Lower lobe of right lung (tissue), 2 donors: ENCODE measurements at regions not wholly inside any gene's neighbourhood (a gene's known extent, or its start where the extent isn't known, plus 50 kb on each side); places are given as distances from the start of the nearest gene placed in this dataset.
A peak's percentile ranks its signal among the peaks of the same experiment; 100 is the strongest.

Source experiments
- ATAC-seq, 2 donors: fragments of 200-7000 bp; cut with Tn5 transposase; one replicate each; pipeline ENCODE4 v1.9.1; 2020 to 2022; ENCODE audit warnings: mild to moderate bottlenecking in 2 of 2, moderate library complexity in 2 of 2
- DNase-seq: peaks from one replicate; pipeline ENCODE4 v3.0.0-alpha.2; 2020
- H3K27ac ChIP-seq: fragments of 200-600 bp; one replicate; pipeline ENCODE4 v1.8.0; 2022
- H3K27me3 ChIP-seq: fragments of 200-600 bp; one replicate; pipeline ENCODE4 v1.8.0; 2022; ENCODE audit warnings: low read depth
- H3K36me3 ChIP-seq: fragments of 200-600 bp; one replicate; pipeline ENCODE4 v1.8.0; 2022; ENCODE audit warnings: mild to moderate bottlenecking
- H3K4me1 ChIP-seq: fragments of 200-600 bp; one replicate; pipeline ENCODE4 v1.8.0; 2022
- H3K4me3 ChIP-seq: fragments of 200-600 bp; one replicate; pipeline ENCODE4 v1.8.0; 2022; ENCODE audit warnings: mild to moderate bottlenecking
- H3K9me3 ChIP-seq: fragments of 200-600 bp; one replicate; pipeline ENCODE4 v1.8.0; 2022
- intact Hi-C: fragments of 100-400 bp; cut with DNase I; formaldehyde crosslinking; loops from one replicate; pipeline ENCODE4 v1.11.0; 2022
- TF ChIP-seq, protein P1 (sequence below): fragments of 200-600 bp; IDR thresholded peaks from one replicate; pipeline ENCODE4 v1.8.0; 2022; ENCODE audit warnings: antibody characterized with exemption, mild to moderate bottlenecking
- donor health status: DM: no; HTN: yes; CAD: no; lungs with severe emphysema.

DNA sequence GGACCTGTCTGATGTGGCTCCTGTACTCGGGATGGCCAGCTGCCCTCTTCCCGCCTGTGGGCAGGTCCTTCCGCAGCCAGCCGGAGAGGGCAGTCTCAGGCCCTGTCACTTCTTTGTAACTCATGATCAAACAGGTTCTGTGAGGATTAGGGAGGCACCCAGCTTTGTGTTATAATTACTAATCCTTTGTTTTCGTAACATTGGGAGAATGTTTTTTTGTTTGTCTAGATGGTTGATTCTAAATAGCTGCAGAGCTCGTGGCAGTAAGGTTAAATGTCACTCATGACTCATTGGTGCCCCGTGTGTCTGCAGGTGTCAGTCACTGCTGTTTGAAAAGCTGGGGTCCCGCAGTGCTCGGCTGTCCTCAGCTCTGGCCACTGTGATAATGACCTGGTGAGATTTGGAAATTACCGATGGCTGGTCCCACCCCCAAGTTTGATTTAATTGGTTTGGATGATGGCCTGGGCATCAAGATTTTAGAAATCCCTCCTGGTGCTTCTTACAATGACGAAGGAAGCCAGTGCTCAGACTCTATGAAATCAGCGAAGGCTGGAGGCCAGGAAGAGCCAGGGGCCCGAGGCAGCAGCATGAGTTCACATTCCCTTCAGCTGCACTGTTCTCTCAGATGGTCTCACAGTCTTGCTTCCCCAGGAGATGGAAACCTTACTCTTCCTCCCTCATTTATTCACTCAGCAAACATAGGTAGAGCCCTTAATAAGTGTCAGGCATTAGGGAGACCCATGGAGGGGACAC lies 172.8 kb downstream of the VAPA start:
- H3K4me3 ChIP-seq: no peak overlapping the region
- intact Hi-C loops: no loop called here
- H3K36me3 ChIP-seq: no peaks in the 10 kb centered on the region
- ATAC-seq (no peak), DNase-seq (no peak)
- H3K27ac ChIP-seq: no peak overlapping the region
- H3K9me3 ChIP-seq: peaks cover 18% of the 10 kb centered on the region
- TF ChIP-seq, protein P1, sequence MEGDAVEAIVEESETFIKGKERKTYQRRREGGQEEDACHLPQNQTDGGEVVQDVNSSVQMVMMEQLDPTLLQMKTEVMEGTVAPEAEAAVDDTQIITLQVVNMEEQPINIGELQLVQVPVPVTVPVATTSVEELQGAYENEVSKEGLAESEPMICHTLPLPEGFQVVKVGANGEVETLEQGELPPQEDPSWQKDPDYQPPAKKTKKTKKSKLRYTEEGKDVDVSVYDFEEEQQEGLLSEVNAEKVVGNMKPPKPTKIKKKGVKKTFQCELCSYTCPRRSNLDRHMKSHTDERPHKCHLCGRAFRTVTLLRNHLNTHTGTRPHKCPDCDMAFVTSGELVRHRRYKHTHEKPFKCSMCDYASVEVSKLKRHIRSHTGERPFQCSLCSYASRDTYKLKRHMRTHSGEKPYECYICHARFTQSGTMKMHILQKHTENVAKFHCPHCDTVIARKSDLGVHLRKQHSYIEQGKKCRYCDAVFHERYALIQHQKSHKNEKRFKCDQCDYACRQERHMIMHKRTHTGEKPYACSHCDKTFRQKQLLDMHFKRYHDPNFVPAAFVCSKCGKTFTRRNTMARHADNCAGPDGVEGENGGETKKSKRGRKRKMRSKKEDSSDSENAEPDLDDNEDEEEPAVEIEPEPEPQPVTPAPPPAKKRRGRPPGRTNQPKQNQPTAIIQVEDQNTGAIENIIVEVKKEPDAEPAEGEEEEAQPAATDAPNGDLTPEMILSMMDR: no peak
- no peaks in the 10 kb centered on the region for H3K27me3 ChIP-seq
- no peaks in the 10 kb centered on the region for H3K4me1 ChIP-seq

DNA sequence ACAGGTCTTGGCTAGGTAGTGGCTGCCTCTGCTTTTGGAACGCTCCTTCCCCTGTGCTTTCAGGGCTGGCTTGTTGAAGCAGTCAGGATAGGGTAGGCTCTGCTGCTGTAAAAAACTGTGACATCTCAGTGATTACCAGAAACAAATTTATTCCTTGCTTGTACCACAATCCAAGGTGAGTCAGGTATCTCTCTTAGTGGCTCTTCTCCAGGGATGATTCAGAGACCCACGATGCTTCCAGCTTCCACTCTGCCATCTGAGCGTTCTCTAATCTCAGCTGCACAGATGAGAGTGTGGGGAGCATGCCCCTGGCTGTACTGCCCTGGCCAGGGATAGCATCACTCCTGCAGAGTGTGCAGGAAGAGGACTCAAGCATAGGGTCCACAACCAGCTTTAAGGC lies 174.9 kb downstream of the VAPA start:
- H3K4me1 ChIP-seq: no peaks in the 10 kb centered on the region
- intact Hi-C loops: no loop called here
- no peak overlapping the region for H3K27ac ChIP-seq
- H3K9me3 ChIP-seq: peaks cover 4% of the 10 kb centered on the region
- H3K36me3 ChIP-seq: no peaks in the 10 kb centered on the region
- no peak overlapping the region for H3K4me3 ChIP-seq
- no peaks in the 10 kb centered on the region for H3K27me3 ChIP-seq
- TF ChIP-seq, protein P1: no peak
- DNase-seq (no peak), ATAC-seq (no peak)

DNA sequence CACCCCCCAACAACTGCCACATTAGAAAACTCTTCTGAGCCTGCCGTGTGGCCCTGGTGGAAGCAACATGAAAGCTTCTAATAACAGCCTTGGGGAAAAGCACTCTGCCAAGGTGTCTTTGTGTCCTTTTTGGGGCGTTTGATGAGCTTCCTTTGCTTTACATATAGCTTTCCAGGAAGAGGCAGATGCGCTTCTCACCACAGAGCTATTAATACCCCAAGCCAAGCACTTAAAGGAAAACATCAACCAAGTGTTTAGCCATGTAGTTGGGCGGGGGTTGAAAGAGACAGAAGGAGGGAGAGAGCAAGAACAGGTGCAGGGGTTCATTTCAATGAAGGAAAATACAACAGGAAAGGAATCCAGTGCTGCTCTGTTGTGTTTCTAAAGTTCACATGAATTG lies 176.1 kb downstream of the VAPA start:
- TF ChIP-seq, protein P1: no peak
- no peaks in the 10 kb centered on the region for H3K36me3 ChIP-seq
- H3K27me3 ChIP-seq: no peaks in the 10 kb centered on the region
- no peak overlapping the region for H3K27ac ChIP-seq
- H3K4me1 ChIP-seq: no peaks in the 10 kb centered on the region
- no peak for DNase-seq
- no peak overlapping the region for H3K4me3 ChIP-seq
- intact Hi-C loops: no loop called here
- no peak for ATAC-seq
- H3K9me3 ChIP-seq: no peaks in the 10 kb centered on the region

- Histone ChIP-seq H3K9me3 (no peaks in the 10 kb centered on the region), H3K27ac (no peak overlapping the region), H3K4me3 (no peak overlapping the region), H3K4me1 (no peaks in the 10 kb centered on the region), H3K27me3 (no peaks in the 10 kb centered on the region), H3K36me3 (no peaks in the 10 kb centered on the region)
- intact Hi-C loops: no loop called here
- DNase-seq (no peak), ATAC-seq (no peak)
- TF ChIP-seq, protein P1: no peak
Observed at GRCh38 chr18:10090668-10091067, 176.9 kb downstream of the VAPA start.

DNA sequence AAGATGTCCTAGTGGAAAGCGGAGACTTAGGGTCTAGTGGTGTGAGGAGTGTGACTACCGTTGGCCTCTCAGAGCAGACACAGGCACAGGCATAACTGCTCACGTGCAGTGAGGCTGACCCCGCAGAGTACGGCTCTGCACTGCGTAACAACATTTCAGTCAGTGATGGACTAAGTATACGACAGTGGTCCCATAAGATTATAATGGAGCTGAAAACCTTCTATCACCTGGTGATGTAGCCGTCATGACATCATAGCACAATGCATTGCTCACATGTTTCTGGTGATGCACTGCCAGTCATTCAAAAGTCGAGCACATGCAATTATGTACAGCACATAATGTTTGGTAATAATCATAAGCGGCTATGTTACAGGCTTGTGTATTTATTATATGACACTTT lies 179.6 kb downstream of the VAPA start:
- no peaks in the 10 kb centered on the region for H3K27me3 ChIP-seq
- ATAC-seq (peak in 1 of 2 donors; percentile 47), DNase-seq (no peak)
- H3K36me3 ChIP-seq: no peaks in the 10 kb centered on the region
- H3K4me3 ChIP-seq: no peak overlapping the region
- H3K9me3 ChIP-seq: no peaks in the 10 kb centered on the region
- H3K4me1 ChIP-seq: no peaks in the 10 kb centered on the region
- TF ChIP-seq, protein P1: no peak
- intact Hi-C loops: no loop called here
- no peak overlapping the region for H3K27ac ChIP-seq
